ENCODE measurements at regions not wholly inside any gene's neighbourhood (a gene's known extent, or its start where the extent isn't known, plus 50 kb on each side); places are given as distances from the start of the nearest gene placed in this dataset.

GRCh38 chr5:138631096-138631928 is 56.1 kb upstream of the HSPA9 start:
- no peak for TF ChIP-seq POLR2AphosphoS5 (IDR thresholded peaks at IDR 0.05)
- TF ChIP-seq, protein P1, sequence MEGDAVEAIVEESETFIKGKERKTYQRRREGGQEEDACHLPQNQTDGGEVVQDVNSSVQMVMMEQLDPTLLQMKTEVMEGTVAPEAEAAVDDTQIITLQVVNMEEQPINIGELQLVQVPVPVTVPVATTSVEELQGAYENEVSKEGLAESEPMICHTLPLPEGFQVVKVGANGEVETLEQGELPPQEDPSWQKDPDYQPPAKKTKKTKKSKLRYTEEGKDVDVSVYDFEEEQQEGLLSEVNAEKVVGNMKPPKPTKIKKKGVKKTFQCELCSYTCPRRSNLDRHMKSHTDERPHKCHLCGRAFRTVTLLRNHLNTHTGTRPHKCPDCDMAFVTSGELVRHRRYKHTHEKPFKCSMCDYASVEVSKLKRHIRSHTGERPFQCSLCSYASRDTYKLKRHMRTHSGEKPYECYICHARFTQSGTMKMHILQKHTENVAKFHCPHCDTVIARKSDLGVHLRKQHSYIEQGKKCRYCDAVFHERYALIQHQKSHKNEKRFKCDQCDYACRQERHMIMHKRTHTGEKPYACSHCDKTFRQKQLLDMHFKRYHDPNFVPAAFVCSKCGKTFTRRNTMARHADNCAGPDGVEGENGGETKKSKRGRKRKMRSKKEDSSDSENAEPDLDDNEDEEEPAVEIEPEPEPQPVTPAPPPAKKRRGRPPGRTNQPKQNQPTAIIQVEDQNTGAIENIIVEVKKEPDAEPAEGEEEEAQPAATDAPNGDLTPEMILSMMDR (IDR thresholded peaks at IDR 0.05): no peak
- TF ChIP-seq POLR2A (IDR thresholded peaks at IDR 0.05): no peak
- no peak for DNase-seq (ENCODE audit: low spot score in 2 of 2)
- no peak overlapping the region for H3K27ac ChIP-seq
- intact Hi-C loops (cut with DNase I; ENCODE audit: low total_unique reads): no loop called here
- H3K4me3 ChIP-seq: no peak overlapping the region
- no peaks in the 10 kb centered on the region for H3K9me3 ChIP-seq
- H3K27me3 ChIP-seq: no peaks in the 10 kb centered on the region
- H3K36me3 ChIP-seq: no peaks in the 10 kb centered on the region
- no peaks in the 10 kb centered on the region for H3K4me1 ChIP-seq

- TF ChIP-seq POLR2AphosphoS5 (IDR thresholded peaks at IDR 0.05) (no peak), POLR2A (IDR thresholded peaks at IDR 0.05) (no peak)
- TF ChIP-seq, protein P1 (IDR thresholded peaks at IDR 0.05): no peak
Observed at GRCh38 chr5:138629392-138629791, 54.2 kb upstream of the HSPA9 start.

GRCh38 chr5:138626333-138626944 is 51.2 kb upstream of the HSPA9 start:
- TF ChIP-seq, protein P1 (IDR thresholded peaks at IDR 0.05): no peak
- no peak for TF ChIP-seq POLR2A (IDR thresholded peaks at IDR 0.05)
- TF ChIP-seq POLR2AphosphoS5 (IDR thresholded peaks at IDR 0.05): no peak
- Histone ChIP-seq H3K27ac (no peak overlapping the region), H3K4me1 (no peaks in the 10 kb centered on the region), H3K9me3 (no peaks in the 10 kb centered on the region), H3K36me3 (no peaks in the 10 kb centered on the region), H3K4me3 (no peak overlapping the region), H3K27me3 (no peaks in the 10 kb centered on the region)
- intact Hi-C loops (cut with DNase I; ENCODE audit: low total_unique reads): no loop called here
- no peak for DNase-seq (ENCODE audit: low spot score in 2 of 2)

More at GRCh38 chr5:138629392-138629791, 54.2 kb upstream of the HSPA9 start:
- no peaks in the 10 kb centered on the region for H3K36me3 ChIP-seq
- no peaks in the 10 kb centered on the region for H3K27me3 ChIP-seq
- no peak overlapping the region for H3K4me3 ChIP-seq
- DNase-seq (ENCODE audit: low spot score in 2 of 2): no peak
- no peaks in the 10 kb centered on the region for H3K4me1 ChIP-seq
- H3K9me3 ChIP-seq: no peaks in the 10 kb centered on the region
- intact Hi-C loops (cut with DNase I; ENCODE audit: low total_unique reads): no loop called here
- H3K27ac ChIP-seq: no peak overlapping the region

DNA sequence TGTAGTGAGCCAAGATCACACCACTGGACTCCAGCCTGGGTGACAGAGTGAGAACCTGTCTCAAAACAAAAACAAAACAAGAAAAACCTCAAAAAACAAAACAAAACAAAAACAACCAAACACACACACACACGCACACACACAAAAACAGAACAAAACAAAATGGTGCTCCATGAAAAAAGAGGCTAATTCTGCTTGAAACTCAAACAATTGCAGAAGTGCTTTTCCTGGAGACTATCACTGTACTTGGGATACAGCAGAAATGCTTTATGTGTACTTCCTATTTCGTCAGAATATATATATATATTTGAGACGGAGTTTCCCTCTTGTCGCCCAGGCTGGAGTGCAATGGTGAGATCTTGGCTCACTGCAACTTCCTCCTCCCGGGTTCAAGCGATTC is 49.9 kb upstream of the HSPA9 start:
- no peaks in the 10 kb centered on the region for H3K4me1 ChIP-seq
- no peaks in the 10 kb centered on the region for H3K9me3 ChIP-seq
- DNase-seq (ENCODE audit: low spot score in 2 of 2): no peak
- H3K27ac ChIP-seq: no peak overlapping the region
- TF ChIP-seq, protein P1 (IDR thresholded peaks at IDR 0.05): no peak
- TF ChIP-seq POLR2AphosphoS5 (IDR thresholded peaks at IDR 0.05) (no peak), POLR2A (IDR thresholded peaks at IDR 0.05) (no peak)
- H3K4me3 ChIP-seq: no peak overlapping the region
- no peaks in the 10 kb centered on the region for H3K36me3 ChIP-seq
- intact Hi-C loops (cut with DNase I; ENCODE audit: low total_unique reads): no loop called here
- H3K27me3 ChIP-seq: no peaks in the 10 kb centered on the region

Measured in breast epithelium (tissue), 4 donors.